SK-N-MC (cell line): ENCODE measurements at regions not wholly inside any gene's neighbourhood (a gene's known extent, or its start where the extent isn't known, plus 50 kb on each side); places are given as distances from the start of the nearest gene placed in this dataset.

Source experiments
- DNase-seq: peaks from one replicate; pipeline ENCODE4 v3.0.0-alpha.2; 2011; ENCODE audit warnings: low read depth, low spot score
- H3K27ac ChIP-seq: fragments of 200-600 bp; sonication (generic); 2 replicates; pipeline ENCODE4 v1.5.1; 2016; ENCODE audit warnings: mixed run types
- H3K36me3 ChIP-seq: fragments of 200-600 bp; sonication (generic); 2 replicates; pipeline ENCODE4 v1.6.1; 2017; ENCODE audit warnings: antibody characterized with exemption, low read length, mixed read lengths; ENCODE audit not compliant: insufficient read depth
- H3K4me3 ChIP-seq: fragments of 200-600 bp; sonication (generic); 2 replicates; pipeline ENCODE4 v1.5.1; 2016
- H3K9ac ChIP-seq: fragments of 200-600 bp; sonication (generic); 2 replicates; pipeline ENCODE4 v1.8.0; 2017; ENCODE audit warnings: mixed run types, mixed read lengths; ENCODE audit not compliant: insufficient read length
- H3K9me3 ChIP-seq: fragments of 200-600 bp; sonication (generic); 2 replicates; pipeline ENCODE4 v1.6.1; 2017; ENCODE audit warnings: low read depth, mild to moderate bottlenecking, antibody characterized with exemption, low read length, moderate library complexity, mixed read lengths
- EZH2 ChIP-seq: fragments of 200-600 bp; sonication (generic); IDR thresholded peaks from one replicate; pipeline ENCODE4 v1.6.1; 2017; ENCODE audit warnings: antibody characterized with exemption
- FOXP2 ChIP-seq: optimal IDR thresholded peaks from 2 replicates; pipeline ENCODE3; 2011; ENCODE audit warnings: mild to moderate bottlenecking, moderate library complexity; ENCODE audit not compliant: insufficient read depth; ENCODE audit errors: extremely low read length, control extremely low read depth
- POLR2AphosphoS5 ChIP-seq: IDR thresholded peaks from 2 replicates; pipeline ENCODE4 v1.6.1; 2012; ENCODE audit warnings: mild to moderate bottlenecking, low read depth, low read length, borderline replicate concordance

GRCh38 chr4:35972814-35973213 is 271.5 kb downstream of the ARAP2 start:
- peak overlapping the region; percentile 73; the same call in 1 of the 2 replicates for H3K27ac ChIP-seq
- no peaks in the 10 kb centered on the region for H3K9me3 ChIP-seq
- TF ChIP-seq FOXP2 (no peak), EZH2 (no peak), POLR2AphosphoS5 (no peak)
- DNase-seq, result peak; percentile 0
- peak overlapping the region; percentile 33 for H3K4me3 ChIP-seq
- no peak overlapping the region for H3K9ac ChIP-seq
- H3K36me3 ChIP-seq, result no peaks in the 10 kb centered on the region

- no peak for DNase-seq
- Histone ChIP-seq H3K36me3 (no peaks in the 10 kb centered on the region), H3K4me3 (no peak overlapping the region), H3K27ac (no peak overlapping the region), H3K9ac (no peak overlapping the region), H3K9me3 (no peaks in the 10 kb centered on the region)
- no peak for TF ChIP-seq EZH2
- TF ChIP-seq POLR2AphosphoS5, result no peak
- TF ChIP-seq FOXP2, result no peak
Measured at GRCh38 chr4:35975617-35976355, 268.5 kb downstream of the ARAP2 start.

- Histone ChIP-seq H3K27ac (no peak overlapping the region), H3K4me3 (no peak overlapping the region), H3K9ac (no peak overlapping the region), H3K36me3 (no peaks in the 10 kb centered on the region), H3K9me3 (no peaks in the 10 kb centered on the region)
- DNase-seq, result no peak
- TF ChIP-seq FOXP2 (no peak), EZH2 (no peak), POLR2AphosphoS5 (no peak)
Measured at GRCh38 chr4:35978551-35978950, 265.8 kb downstream of the ARAP2 start.

GRCh38 chr4:35982318-35982717 is 262.0 kb downstream of the ARAP2 start:
- no peak for DNase-seq
- TF ChIP-seq EZH2 (no peak), POLR2AphosphoS5 (no peak), FOXP2 (no peak)
- no peak overlapping the region for H3K27ac ChIP-seq
- H3K9me3 ChIP-seq, result no peaks in the 10 kb centered on the region
- H3K4me3 ChIP-seq, result no peak overlapping the region
- no peaks in the 10 kb centered on the region for H3K36me3 ChIP-seq
- no peak overlapping the region for H3K9ac ChIP-seq

- H3K9me3 ChIP-seq, result no peaks in the 10 kb centered on the region
- DNase-seq, result no peak
- H3K36me3 ChIP-seq, result no peaks in the 10 kb centered on the region
- no peak overlapping the region for H3K4me3 ChIP-seq
- TF ChIP-seq FOXP2 (no peak), EZH2 (no peak), POLR2AphosphoS5 (no peak)
- no peak overlapping the region for H3K9ac ChIP-seq
- no peak overlapping the region for H3K27ac ChIP-seq
Measured at GRCh38 chr4:35986537-35986936, 257.8 kb downstream of the ARAP2 start.

- Histone ChIP-seq H3K36me3 (no peaks in the 10 kb centered on the region), H3K9ac (no peak overlapping the region), H3K4me3 (no peak overlapping the region), H3K9me3 (no peaks in the 10 kb centered on the region), H3K27ac (no peak overlapping the region)
- TF ChIP-seq POLR2AphosphoS5 (no peak), EZH2 (no peak), FOXP2 (no peak)
- no peak for DNase-seq
Measured at GRCh38 chr4:35993606-35994005, 250.7 kb downstream of the ARAP2 start.

GRCh38 chr4:36000941-36001557 is 243.3 kb downstream of the ARAP2 start:
- Histone ChIP-seq H3K4me3 (no peak overlapping the region), H3K9me3 (no peaks in the 10 kb centered on the region), H3K9ac (no peak overlapping the region), H3K27ac (no peak overlapping the region), H3K36me3 (no peaks in the 10 kb centered on the region)
- DNase-seq, result no peak
- no peak for TF ChIP-seq FOXP2
- TF ChIP-seq POLR2AphosphoS5, result no peak
- no peak for TF ChIP-seq EZH2

GRCh38 chr4:36003051-36003450 is 241.3 kb downstream of the ARAP2 start:
- no peak for TF ChIP-seq EZH2
- TF ChIP-seq POLR2AphosphoS5, result no peak
- TF ChIP-seq FOXP2, result no peak
- Histone ChIP-seq H3K36me3 (no peaks in the 10 kb centered on the region), H3K9me3 (no peaks in the 10 kb centered on the region), H3K9ac (no peak overlapping the region), H3K27ac (no peak overlapping the region), H3K4me3 (no peak overlapping the region)
- no peak for DNase-seq

- Histone ChIP-seq H3K9me3 (no peaks in the 10 kb centered on the region), H3K9ac (no peak overlapping the region), H3K27ac (no peak overlapping the region), H3K36me3 (no peaks in the 10 kb centered on the region), H3K4me3 (no peak overlapping the region)
- DNase-seq, result no peak
- TF ChIP-seq EZH2, result no peak
- TF ChIP-seq FOXP2, result no peak
- TF ChIP-seq POLR2AphosphoS5, result no peak
Measured at GRCh38 chr4:36004204-36004851, 240.0 kb downstream of the ARAP2 start.
